ENCODE measurements at regions not wholly inside any gene's neighbourhood (a gene's known extent, or its start where the extent isn't known, plus 50 kb on each side); places are given as distances from the start of the nearest gene placed in this dataset.
"Not testable (repeated sequence)": the region's sequence is repeated elsewhere in the genome, so short reads cannot be mapped to it uniquely, and the experiment has no call there.

- not testable (repeated sequence) for TF ChIP-seq CTCF, POLR2A (IDR thresholded peaks at IDR 0.05)
These were observed 416.4 kb upstream of the MAGEB16 start for GRCh38 chrX:35381709-35382108.
